ENCODE measurements at regions not wholly inside any gene's neighbourhood (a gene's known extent, or its start where the extent isn't known, plus 50 kb on each side); places are given as distances from the start of the nearest gene placed in this dataset.
A peak's percentile ranks its signal among the peaks of the same experiment; 100 is the strongest.

GRCh38 chr17:77506371-77506991 lies 365.7 kb downstream of the SEC14L1 start:
- DNase-seq = peak; percentile 16
- Mint-ChIP-seq H3K27ac (peak overlapping the region; percentile 6), H3K4me1 (ENCODE audit: low read depth) (no peaks in the 10 kb centered on the region), H3K4me3 (no peak overlapping the region), H3K9me3 (peaks cover 5% of the 10 kb centered on the region), H3K36me3 (ENCODE audit: low read depth) (peaks cover 12% of the 10 kb centered on the region), H3K27me3 (no peaks in the 10 kb centered on the region)

GRCh38 chr17:77507111-77507885 lies 366.5 kb downstream of the SEC14L1 start:
- peak; percentile 25 for DNase-seq
- Mint-ChIP-seq H3K9me3 (peaks cover 10% of the 10 kb centered on the region), H3K27me3 (no peaks in the 10 kb centered on the region), H3K36me3 (ENCODE audit: low read depth) (peaks cover 4% of the 10 kb centered on the region), H3K27ac (peak overlapping the region; percentile 45), H3K4me3 (no peak overlapping the region), H3K4me1 (ENCODE audit: low read depth) (no peaks in the 10 kb centered on the region)

GRCh38 chr17:77508047-77508715 lies 367.4 kb downstream of the SEC14L1 start:
- Mint-ChIP-seq H3K4me1 (ENCODE audit: low read depth) (no peaks in the 10 kb centered on the region), H3K27ac (no peak overlapping the region), H3K4me3 (no peak overlapping the region), H3K27me3 (no peaks in the 10 kb centered on the region), H3K9me3 (peaks cover 10% of the 10 kb centered on the region), H3K36me3 (ENCODE audit: low read depth) (no peaks in the 10 kb centered on the region)
- peak; percentile 8 for DNase-seq

DNA sequence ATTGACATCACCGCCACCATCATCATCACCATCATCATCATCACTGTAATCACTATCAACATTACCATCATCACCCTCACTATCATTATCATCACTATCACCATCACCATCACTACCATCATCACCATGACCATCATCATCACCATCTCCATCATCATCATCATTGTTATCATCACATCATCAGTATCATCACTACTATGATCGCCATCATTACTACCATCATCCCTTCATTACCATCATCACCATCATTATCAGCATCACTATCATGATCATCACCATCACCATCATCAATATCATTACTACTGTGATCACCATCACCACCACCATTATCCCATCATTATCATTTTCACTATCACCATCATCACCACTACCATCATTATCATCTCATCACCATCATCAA lies 368.3 kb downstream of the SEC14L1 start:
- Mint-ChIP-seq H3K36me3 (ENCODE audit: low read depth) (no peaks in the 10 kb centered on the region), H3K4me1 (ENCODE audit: low read depth) (no peaks in the 10 kb centered on the region), H3K27me3 (no peaks in the 10 kb centered on the region), H3K4me3 (no peak overlapping the region), H3K27ac (no peak overlapping the region), H3K9me3 (peaks cover 10% of the 10 kb centered on the region)
- DNase-seq = no peak

GRCh38 chr17:77509599-77509998 lies 368.8 kb downstream of the SEC14L1 start:
- Mint-ChIP-seq H3K36me3 (ENCODE audit: low read depth) (no peaks in the 10 kb centered on the region), H3K27me3 (no peaks in the 10 kb centered on the region), H3K9me3 (peaks cover 10% of the 10 kb centered on the region), H3K27ac (no peak overlapping the region), H3K4me3 (no peak overlapping the region), H3K4me1 (ENCODE audit: low read depth) (no peaks in the 10 kb centered on the region)
- DNase-seq = no peak

GRCh38 chr17:77510133-77510796 lies 369.5 kb downstream of the SEC14L1 start:
- no peak overlapping the region for H3K4me3 Mint-ChIP-seq
- H3K27me3 Mint-ChIP-seq = no peaks in the 10 kb centered on the region
- peak; percentile 7 for DNase-seq
- H3K9me3 Mint-ChIP-seq = peaks cover 10% of the 10 kb centered on the region
- no peaks in the 10 kb centered on the region for H3K4me1 Mint-ChIP-seq (ENCODE audit: low read depth)
- no peak overlapping the region for H3K27ac Mint-ChIP-seq
- H3K36me3 Mint-ChIP-seq (ENCODE audit: low read depth) = no peaks in the 10 kb centered on the region

GRCh38 chr17:77511514-77512061 lies 370.8 kb downstream of the SEC14L1 start:
- peaks cover 10% of the 10 kb centered on the region for H3K9me3 Mint-ChIP-seq
- no peaks in the 10 kb centered on the region for H3K36me3 Mint-ChIP-seq (ENCODE audit: low read depth)
- no peaks in the 10 kb centered on the region for H3K27me3 Mint-ChIP-seq
- H3K27ac Mint-ChIP-seq = no peak overlapping the region
- H3K4me3 Mint-ChIP-seq = no peak overlapping the region
- H3K4me1 Mint-ChIP-seq (ENCODE audit: low read depth) = peaks cover under 1% of the 10 kb centered on the region
- DNase-seq = no peak

DNA sequence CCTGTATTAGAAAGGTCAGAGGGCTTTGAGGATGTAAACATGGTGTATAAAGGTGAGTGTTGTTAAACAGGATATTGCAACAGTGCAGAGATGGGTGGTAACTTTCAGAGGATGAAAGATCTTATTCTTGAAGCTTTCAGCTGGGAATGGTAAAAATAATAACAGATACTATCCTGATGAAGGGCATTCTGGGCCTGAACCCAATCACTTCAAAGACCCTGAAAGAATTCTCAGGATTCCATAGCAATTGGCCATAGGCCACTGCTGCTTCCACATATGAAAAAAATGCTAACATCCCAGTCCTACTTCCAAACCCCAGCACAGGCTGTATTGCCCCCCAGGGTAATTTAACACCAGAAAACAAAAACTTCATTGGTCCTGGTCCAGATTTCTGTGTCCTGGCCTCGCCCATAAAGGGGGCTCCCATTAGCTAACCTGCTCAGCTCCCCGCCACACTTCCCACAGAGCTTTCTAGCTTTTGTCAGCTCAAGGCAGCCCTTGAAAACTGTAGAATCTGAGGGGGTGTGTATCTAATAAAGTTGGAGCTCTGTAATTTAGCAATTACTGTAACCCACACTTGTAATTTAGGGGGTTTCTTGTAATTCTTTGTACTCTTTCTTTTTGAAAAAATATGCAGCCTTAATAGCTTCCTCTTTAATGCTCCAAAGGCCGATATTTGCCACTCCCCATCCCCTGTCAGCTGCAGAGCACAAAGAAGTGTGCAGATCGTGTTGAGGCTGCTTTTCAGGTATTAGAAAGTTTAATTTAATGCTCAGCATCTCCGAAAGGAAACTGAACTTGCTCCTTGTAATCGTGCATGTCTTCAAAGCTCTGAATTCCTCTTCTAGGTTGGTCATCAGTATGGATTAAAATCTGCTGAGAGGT lies 371.5 kb downstream of the SEC14L1 start:
- H3K27me3 Mint-ChIP-seq = no peaks in the 10 kb centered on the region

GRCh38 chr17:77513045-77513444 lies 372.3 kb downstream of the SEC14L1 start:
- Mint-ChIP-seq H3K36me3 (ENCODE audit: low read depth) (no peaks in the 10 kb centered on the region), H3K27ac (no peak overlapping the region), H3K27me3 (no peaks in the 10 kb centered on the region), H3K9me3 (peaks cover 10% of the 10 kb centered on the region), H3K4me1 (ENCODE audit: low read depth) (peaks cover 6% of the 10 kb centered on the region), H3K4me3 (no peak overlapping the region)
- no peak for DNase-seq

More for the DNA sequence above, 371.5 kb downstream of the SEC14L1 start:
- peaks cover 10% of the 10 kb centered on the region for H3K9me3 Mint-ChIP-seq
- DNase-seq = peak; percentile 2
- no peak overlapping the region for H3K27ac Mint-ChIP-seq
- no peak overlapping the region for H3K4me3 Mint-ChIP-seq
- H3K36me3 Mint-ChIP-seq (ENCODE audit: low read depth) = no peaks in the 10 kb centered on the region
- H3K4me1 Mint-ChIP-seq (ENCODE audit: low read depth) = peaks cover 6% of the 10 kb centered on the region

- Mint-ChIP-seq H3K27me3 (no peaks in the 10 kb centered on the region), H3K36me3 (ENCODE audit: low read depth) (no peaks in the 10 kb centered on the region), H3K4me1 (ENCODE audit: low read depth) (peaks cover 6% of the 10 kb centered on the region), H3K9me3 (peaks cover 10% of the 10 kb centered on the region), H3K4me3 (no peak overlapping the region), H3K27ac (no peak overlapping the region)
- no peak for DNase-seq
These were observed 374.5 kb downstream of the SEC14L1 start for GRCh38 chr17:77515227-77515626.

DNA sequence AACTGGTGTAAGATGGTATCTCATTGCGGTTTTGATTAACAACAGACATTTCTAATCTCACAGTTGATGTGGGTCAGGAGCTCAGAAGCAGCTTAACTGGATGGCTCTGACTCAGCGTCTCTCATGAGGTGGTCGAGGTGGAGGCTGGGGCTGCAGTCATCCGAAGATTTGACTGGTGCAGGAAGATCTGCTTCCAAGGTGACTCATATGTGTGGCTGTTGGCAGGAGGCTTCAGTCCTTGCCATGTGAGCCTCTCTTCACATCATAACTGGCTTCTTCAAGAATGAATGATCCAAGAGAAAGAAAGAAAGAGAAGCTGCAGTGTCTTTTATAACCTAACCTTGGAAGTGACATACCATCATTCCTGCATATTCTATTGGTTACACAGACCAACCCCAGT lies 376.1 kb downstream of the SEC14L1 start:
- peak; percentile 31 for DNase-seq
- H3K27me3 Mint-ChIP-seq = no peaks in the 10 kb centered on the region
- H3K36me3 Mint-ChIP-seq (ENCODE audit: low read depth) = no peaks in the 10 kb centered on the region
- H3K4me1 Mint-ChIP-seq (ENCODE audit: low read depth) = peaks cover 6% of the 10 kb centered on the region
- no peak overlapping the region for H3K4me3 Mint-ChIP-seq
- peaks cover under 1% of the 10 kb centered on the region for H3K9me3 Mint-ChIP-seq
- H3K27ac Mint-ChIP-seq = no peak overlapping the region

- no peak overlapping the region for H3K27ac Mint-ChIP-seq
- H3K9me3 Mint-ChIP-seq = no peaks in the 10 kb centered on the region
- no peak overlapping the region for H3K4me3 Mint-ChIP-seq
- no peaks in the 10 kb centered on the region for H3K36me3 Mint-ChIP-seq (ENCODE audit: low read depth)
- peak; percentile 9 for DNase-seq
- no peaks in the 10 kb centered on the region for H3K27me3 Mint-ChIP-seq
- peaks cover 6% of the 10 kb centered on the region for H3K4me1 Mint-ChIP-seq (ENCODE audit: low read depth)
These were observed 380.3 kb downstream of the SEC14L1 start for GRCh38 chr17:77521076-77521475.

DNA sequence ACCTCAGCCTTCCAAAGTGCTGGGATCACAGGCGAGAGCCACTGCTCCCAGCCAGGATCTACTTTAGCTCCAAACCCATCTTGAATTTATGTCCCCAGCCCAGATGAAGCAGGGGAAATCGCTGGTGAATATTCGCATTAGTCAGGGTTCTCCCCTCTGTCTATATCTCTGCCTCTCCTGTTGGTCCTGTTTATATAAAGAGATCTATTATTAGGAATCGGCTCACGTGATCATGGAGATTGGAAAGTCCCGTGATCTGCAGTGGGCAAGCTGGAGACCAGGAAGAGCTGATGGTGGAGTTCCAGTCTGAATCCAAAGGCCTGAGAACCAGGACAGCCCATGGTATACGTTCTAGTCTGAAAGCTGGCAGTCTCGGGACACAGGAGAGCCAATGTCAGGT lies 382.8 kb downstream of the SEC14L1 start:
- Mint-ChIP-seq H3K27ac (no peak overlapping the region), H3K27me3 (peaks cover 16% of the 10 kb centered on the region), H3K36me3 (ENCODE audit: low read depth) (no peaks in the 10 kb centered on the region), H3K9me3 (no peaks in the 10 kb centered on the region), H3K4me1 (ENCODE audit: low read depth) (peaks cover 3% of the 10 kb centered on the region), H3K4me3 (no peak overlapping the region)
- DNase-seq = no peak

All from activated T-cell treated with anti-CD3 and anti-CD28 coated beads, Interleukin-2, amount 50 U/mL, for 24 hours (primary cell).